Nephron progenitor cell (in vitro differentiated cells): ENCODE measurements at regions not wholly inside any gene's neighbourhood (a gene's known extent, or its start where the extent isn't known, plus 50 kb on each side); places are given as distances from the start of the nearest gene placed in this dataset.
A peak's percentile ranks its signal among the peaks of the same experiment; 100 is the strongest.

Experiments
- DNase-seq: peaks from one replicate; pipeline ENCODE4 v3.0.0; 2021
- H3K27ac Mint-ChIP-seq: 2 replicates; pipeline ENCODE4 v1.8.0; 2021; ENCODE audit warnings: mild to moderate bottlenecking, moderate library complexity, mixed read lengths
- H3K27me3 Mint-ChIP-seq: 2 replicates; pipeline ENCODE4 v1.8.0; 2021; ENCODE audit warnings: mild to moderate bottlenecking, low read depth, mixed read lengths; ENCODE audit not compliant: poor library complexity
- H3K36me3 Mint-ChIP-seq: 2 replicates; pipeline ENCODE4 v1.8.0; 2021; ENCODE audit warnings: low read depth, mixed read lengths
- H3K4me1 Mint-ChIP-seq: 2 replicates; pipeline ENCODE4 v1.8.0; 2021; ENCODE audit warnings: mixed read lengths
- H3K4me3 Mint-ChIP-seq: 2 replicates; pipeline ENCODE4 v1.8.0; 2021; ENCODE audit warnings: mild to moderate bottlenecking, moderate library complexity, mixed read lengths
- H3K9me3 Mint-ChIP-seq: 2 replicates; pipeline ENCODE4 v1.8.0; 2021; ENCODE audit warnings: mild to moderate bottlenecking, moderate library complexity, mixed read lengths
- CTCF ChIP-seq: fragments of 200-600 bp; sonication (generic); IDR thresholded peaks from 2 replicates; pipeline ENCODE4 v1.5.0; 2021; ENCODE audit warnings: antibody characterized with exemption

GRCh38 chr6:99138445-99138844, 190.7 kb upstream of the FBXL4 start:
- Mint-ChIP-seq H3K27me3 (peaks cover 3% of the 10 kb centered on the region), H3K4me3 (no peak overlapping the region), H3K9me3 (peaks cover 10% of the 10 kb centered on the region), H3K36me3 (no peaks in the 10 kb centered on the region), H3K4me1 (peaks cover 8% of the 10 kb centered on the region), H3K27ac (no peak overlapping the region)
- DNase-seq: no peak
- no peak for TF ChIP-seq CTCF

GRCh38 chr6:99137314-99137713, 189.6 kb upstream of the FBXL4 start:
- Mint-ChIP-seq H3K27ac (peak overlapping the region; percentile 21), H3K27me3 (no peaks in the 10 kb centered on the region), H3K36me3 (no peaks in the 10 kb centered on the region), H3K4me3 (no peak overlapping the region), H3K4me1 (peaks cover 8% of the 10 kb centered on the region), H3K9me3 (peaks cover 4% of the 10 kb centered on the region)
- DNase-seq: no peak
- TF ChIP-seq CTCF: no peak

- peaks cover 12% of the 10 kb centered on the region for H3K4me1 Mint-ChIP-seq
- DNase-seq: no peak
- no peak for TF ChIP-seq CTCF
- H3K36me3 Mint-ChIP-seq: no peaks in the 10 kb centered on the region
- peaks cover 2% of the 10 kb centered on the region for H3K27me3 Mint-ChIP-seq
- H3K27ac Mint-ChIP-seq: no peak overlapping the region
- peaks cover 4% of the 10 kb centered on the region for H3K9me3 Mint-ChIP-seq
- H3K4me3 Mint-ChIP-seq: no peak overlapping the region
Observed at GRCh38 chr6:99136488-99136887, 188.7 kb upstream of the FBXL4 start.

- Mint-ChIP-seq H3K4me1 (peaks cover 32% of the 10 kb centered on the region), H3K27me3 (peaks cover 2% of the 10 kb centered on the region)
Observed at GRCh38 chr6:99132026-99132635, 184.4 kb upstream of the FBXL4 start.

DNA sequence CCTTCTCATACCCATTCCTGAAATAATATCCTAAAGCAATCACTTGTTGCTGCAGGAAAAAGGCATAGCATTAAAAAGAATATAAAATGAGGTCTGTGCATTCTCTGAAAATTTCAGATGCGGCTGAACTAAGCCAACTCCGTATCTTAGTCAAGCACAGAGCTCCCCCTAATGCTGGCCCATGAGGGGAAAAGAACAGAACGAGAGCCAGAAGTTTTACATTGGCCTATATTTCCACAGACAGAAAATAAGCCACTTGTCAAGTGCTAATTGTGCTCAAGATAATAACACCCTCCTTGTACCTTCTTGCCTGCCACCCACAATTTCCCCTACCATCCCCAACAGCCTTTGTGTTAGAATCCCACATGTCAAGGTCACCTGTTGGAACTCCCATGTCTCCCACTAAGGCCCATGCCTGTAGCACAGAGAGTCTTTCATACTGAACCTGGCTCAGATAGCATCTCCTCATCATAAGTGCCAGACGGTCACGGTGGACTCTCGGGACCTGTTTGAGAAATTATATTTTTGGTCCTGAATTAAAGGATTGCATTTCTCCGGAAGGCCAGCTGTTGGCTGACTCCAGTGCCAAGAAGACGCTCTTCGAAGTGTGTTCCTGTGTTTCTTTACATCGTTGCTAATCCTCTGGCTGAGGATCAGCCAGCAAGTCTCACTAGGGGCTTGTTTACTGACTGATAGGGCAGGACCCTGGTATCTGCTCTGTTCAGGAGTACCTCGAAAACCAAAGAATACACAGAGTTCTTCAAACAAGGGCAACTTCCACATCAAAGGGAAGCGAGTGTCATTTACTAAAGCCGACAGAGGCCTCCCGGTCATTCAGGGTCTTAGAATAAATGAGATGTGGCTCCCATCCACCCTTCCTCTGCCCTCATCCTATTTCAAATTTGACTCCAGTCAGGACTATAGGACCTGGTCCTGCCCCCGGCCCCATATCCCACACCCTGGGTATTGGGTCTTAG, 183.4 kb upstream of the FBXL4 start:
- H3K4me3 Mint-ChIP-seq: no peak overlapping the region
- no peaks in the 10 kb centered on the region for H3K36me3 Mint-ChIP-seq
- H3K4me1 Mint-ChIP-seq: peaks cover 32% of the 10 kb centered on the region
- H3K9me3 Mint-ChIP-seq: no peaks in the 10 kb centered on the region
- no peak for TF ChIP-seq CTCF
- H3K27me3 Mint-ChIP-seq: peaks cover 2% of the 10 kb centered on the region
- no peak overlapping the region for H3K27ac Mint-ChIP-seq
- no peak for DNase-seq

More at GRCh38 chr6:99132026-99132635, 184.4 kb upstream of the FBXL4 start:
- no peak overlapping the region for H3K27ac Mint-ChIP-seq
- no peak overlapping the region for H3K4me3 Mint-ChIP-seq
- H3K36me3 Mint-ChIP-seq: no peaks in the 10 kb centered on the region
- H3K9me3 Mint-ChIP-seq: no peaks in the 10 kb centered on the region
- TF ChIP-seq CTCF: no peak
- DNase-seq: no peak
